Lung (tissue), 11 donors: ENCODE measurements at regions not wholly inside any gene's neighbourhood (a gene's known extent, or its start where the extent isn't known, plus 50 kb on each side); places are given as distances from the start of the nearest gene placed in this dataset.

Experiments used
- ATAC-seq: fragments of 200-7000 bp; cut with Tn5 transposase; one replicate; pipeline ENCODE4 v1.9.1; 2020; ENCODE audit warnings: moderate number of reproducible peaks; ENCODE audit not compliant: insufficient read depth, low FRiP score
- DNase-seq, 3 donors: peaks; one replicate each; pipeline ENCODE4 v3.0.0-alpha.2; 2013 to 2017
- H3K27ac ChIP-seq, 2 donors: one replicate each; pipeline ENCODE4 v1.5.1; 2013; ENCODE audit warnings: mild to moderate bottlenecking in 2 of 2, moderate library complexity in 2 of 2, control low read depth in 1 of 2, inconsistent platforms in 1 of 2, low read depth in 1 of 2, low read length in 1 of 2
- H3K27me3 ChIP-seq, 3 donors: one replicate each; pipeline ENCODE4 v1.5.1; 2013; ENCODE audit warnings: low read length in 2 of 3; ENCODE audit not compliant: control insufficient read depth in 3 of 3, insufficient read depth in 3 of 3
- H3K36me3 ChIP-seq, 4 donors: one replicate each; pipeline ENCODE4 v1.5.1; 2013; ENCODE audit warnings: low read length in 4 of 4, mild to moderate bottlenecking in 1 of 4, moderate library complexity in 1 of 4; ENCODE audit not compliant: control insufficient read depth in 4 of 4, insufficient read depth in 4 of 4
- H3K4me1 ChIP-seq, 5 donors: one replicate each; pipeline ENCODE4 v1.5.1; 2013; ENCODE audit warnings: low read length in 5 of 5, mild to moderate bottlenecking in 2 of 5, moderate library complexity in 1 of 5; ENCODE audit not compliant: control insufficient read depth in 5 of 5, insufficient read depth in 5 of 5
- H3K4me3 ChIP-seq: one replicate; pipeline ENCODE4 v1.5.1; 2013; ENCODE audit warnings: mild to moderate bottlenecking, control low read depth, moderate library complexity
- H3K9ac ChIP-seq, 2 donors: one replicate each; pipeline ENCODE4 v1.5.1; 2013; ENCODE audit warnings: low read length in 2 of 2, control low read depth in 1 of 2; ENCODE audit not compliant: insufficient read depth in 1 of 2
- H3K9me3 ChIP-seq, 4 donors: one replicate each; pipeline ENCODE4 v1.5.1; 2013; ENCODE audit warnings: low read length in 3 of 4, mild to moderate bottlenecking in 1 of 4, moderate library complexity in 1 of 4; ENCODE audit not compliant: control insufficient read depth in 4 of 4, insufficient read depth in 3 of 4
- WGBS, 2 donors: extraction: QIAGEN DNeasy Blood & Tissue Kit; methylation state at CpG; one replicate each; pipeline ENCODE4 v1.1.7; 2013; 5-methylcytosine and 5-hydroxymethylcytosine counted together
- TF ChIP-seq, protein P1 (sequence below): IDR thresholded peaks from 2 replicates; pipeline ENCODE4 v1.5.1; 2012; ENCODE audit warnings: mild to moderate bottlenecking; ENCODE audit errors: control extremely low read depth, extremely low read depth
- donor health status: control.
- donor health status: control.
- donor health status: Bipolar disorder and iron deficiency.
- donor health status: healthy.
- donor health status: DM: yes; HTN: yes; CAD: no.

DNA sequence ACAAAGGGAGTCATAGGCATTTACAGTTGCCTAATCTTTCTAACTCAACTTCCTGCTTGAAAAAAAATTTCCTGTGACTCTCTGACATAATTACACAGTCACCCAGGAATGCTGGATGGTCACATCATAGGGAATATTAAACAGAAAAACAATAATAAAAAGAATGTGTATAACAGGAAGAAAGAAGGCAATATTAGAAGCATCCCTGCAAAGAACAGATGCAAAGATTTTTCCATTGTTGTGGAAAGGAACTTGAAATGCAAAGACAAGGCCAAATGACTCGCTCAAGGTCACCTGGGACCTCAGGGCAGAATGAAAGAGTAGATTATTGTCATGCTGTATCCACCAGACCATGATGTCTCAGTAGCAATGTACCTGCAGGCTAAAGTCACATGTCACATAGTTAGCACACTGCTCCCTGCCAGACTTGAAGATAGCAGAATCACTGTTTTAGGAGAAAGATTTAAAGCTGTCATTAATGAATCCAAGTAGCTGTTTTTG, 184.3 kb downstream of the CYYR1 start:
- no peak overlapping the region for H3K27ac ChIP-seq
- H3K27me3 ChIP-seq, result no peaks in the 10 kb centered on the region
- no peak for ATAC-seq
- no peak overlapping the region for H3K4me3 ChIP-seq
- no peak overlapping the region for H3K9ac ChIP-seq
- TF ChIP-seq, protein P1, sequence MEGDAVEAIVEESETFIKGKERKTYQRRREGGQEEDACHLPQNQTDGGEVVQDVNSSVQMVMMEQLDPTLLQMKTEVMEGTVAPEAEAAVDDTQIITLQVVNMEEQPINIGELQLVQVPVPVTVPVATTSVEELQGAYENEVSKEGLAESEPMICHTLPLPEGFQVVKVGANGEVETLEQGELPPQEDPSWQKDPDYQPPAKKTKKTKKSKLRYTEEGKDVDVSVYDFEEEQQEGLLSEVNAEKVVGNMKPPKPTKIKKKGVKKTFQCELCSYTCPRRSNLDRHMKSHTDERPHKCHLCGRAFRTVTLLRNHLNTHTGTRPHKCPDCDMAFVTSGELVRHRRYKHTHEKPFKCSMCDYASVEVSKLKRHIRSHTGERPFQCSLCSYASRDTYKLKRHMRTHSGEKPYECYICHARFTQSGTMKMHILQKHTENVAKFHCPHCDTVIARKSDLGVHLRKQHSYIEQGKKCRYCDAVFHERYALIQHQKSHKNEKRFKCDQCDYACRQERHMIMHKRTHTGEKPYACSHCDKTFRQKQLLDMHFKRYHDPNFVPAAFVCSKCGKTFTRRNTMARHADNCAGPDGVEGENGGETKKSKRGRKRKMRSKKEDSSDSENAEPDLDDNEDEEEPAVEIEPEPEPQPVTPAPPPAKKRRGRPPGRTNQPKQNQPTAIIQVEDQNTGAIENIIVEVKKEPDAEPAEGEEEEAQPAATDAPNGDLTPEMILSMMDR, result no peak
- no peak for DNase-seq
- H3K9me3 ChIP-seq, result peaks cover 0 to 6% (median 0%) of the 10 kb centered on the region in 4 donors
- no peaks in the 10 kb centered on the region for H3K4me1 ChIP-seq
- no peaks in the 10 kb centered on the region for H3K36me3 ChIP-seq
- 89 to 100% methylated on average over 1 of the region's 1 CpG for WGBS, 2 donors

DNA sequence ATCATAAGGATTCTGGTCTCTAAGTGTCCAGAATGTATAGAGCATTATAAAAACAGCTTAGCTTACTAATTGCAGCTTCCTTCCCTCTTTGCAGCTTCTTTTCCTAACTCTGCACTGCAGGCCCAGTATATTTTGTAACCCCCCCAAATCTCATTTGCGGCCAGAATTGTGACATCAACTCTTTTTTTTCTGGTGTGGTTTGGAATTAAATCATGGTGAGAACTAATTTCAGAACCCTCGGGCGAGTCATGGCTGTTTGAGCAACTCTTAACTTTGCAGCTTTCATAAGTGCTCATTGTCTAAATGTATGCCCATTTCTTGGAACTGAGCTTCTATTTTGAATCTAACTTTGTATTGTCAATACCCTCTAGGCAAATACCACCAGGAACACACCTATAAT, 187.4 kb downstream of the CYYR1 start:
- Histone ChIP-seq H3K4me3 (no peak overlapping the region), H3K4me1 (no peaks in the 10 kb centered on the region), H3K36me3 (no peaks in the 10 kb centered on the region), H3K27ac (no peak overlapping the region), H3K27me3 (no peaks in the 10 kb centered on the region), H3K9ac (no peak overlapping the region), H3K9me3 (peaks cover 0 to 9% (median 0%) of the 10 kb centered on the region in 4 donors)
- peak; percentile 11 for ATAC-seq
- WGBS, 2 donors, result 29 to 75% methylated on average over 3 of the region's 3 CpGs
- TF ChIP-seq, protein P1, result no peak
- DNase-seq, result no peak

DNA sequence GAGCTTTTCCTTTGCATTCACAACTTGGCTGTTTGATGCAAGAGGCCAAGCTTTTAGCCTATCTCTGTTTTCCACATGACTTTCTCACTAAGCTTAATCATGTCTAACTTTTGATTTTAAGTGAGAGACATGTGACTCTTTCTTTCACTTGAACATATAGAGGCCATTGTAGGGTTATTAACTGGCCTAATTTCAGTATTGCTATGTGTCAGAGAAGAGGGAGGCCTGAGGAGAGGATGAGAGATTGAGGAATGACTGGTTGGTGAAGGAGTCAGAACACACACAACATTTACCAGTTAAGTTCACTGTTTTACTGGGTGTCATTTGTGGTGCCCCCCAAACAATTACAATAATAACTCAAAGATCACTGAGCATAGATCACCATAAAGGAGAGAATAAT, 193.5 kb downstream of the CYYR1 start:
- TF ChIP-seq, protein P1, result no peak
- Histone ChIP-seq H3K27me3 (no peaks in the 10 kb centered on the region), H3K36me3 (no peaks in the 10 kb centered on the region), H3K9me3 (peaks cover 0 to 4% (median 1%) of the 10 kb centered on the region in 4 donors), H3K27ac (no peak overlapping the region), H3K9ac (no peak overlapping the region), H3K4me1 (no peaks in the 10 kb centered on the region), H3K4me3 (no peak overlapping the region)
- DNase-seq (no peak), ATAC-seq (no peak)

DNA sequence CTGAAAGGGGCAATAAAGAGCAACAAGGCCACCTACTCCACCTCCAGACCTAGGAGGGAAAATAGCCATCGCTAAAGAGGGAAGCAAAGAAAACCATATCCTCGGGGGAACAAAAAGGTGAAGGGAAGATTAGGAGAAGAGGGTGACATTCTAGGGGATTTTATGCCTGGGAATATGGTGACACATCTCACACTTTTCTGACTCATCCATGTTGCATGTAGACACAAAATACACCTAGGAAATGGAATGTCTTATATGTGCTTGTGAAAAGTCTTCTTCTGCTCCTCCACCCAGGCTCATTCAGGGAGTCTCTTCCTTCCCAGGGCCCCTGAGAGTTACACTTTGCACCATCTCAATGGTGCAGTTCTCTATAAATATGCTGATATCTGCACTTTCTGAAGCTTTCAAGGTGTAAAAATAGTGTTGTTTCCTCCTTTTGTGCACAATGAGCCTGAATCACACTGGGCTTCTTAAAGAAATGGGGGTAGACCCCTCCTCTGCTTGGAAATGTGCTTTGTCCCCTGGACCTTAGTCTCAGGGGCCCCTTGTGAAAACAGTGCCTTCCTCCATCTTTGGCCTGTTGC, 195.9 kb downstream of the CYYR1 start:
- Histone ChIP-seq H3K4me3 (no peak overlapping the region), H3K4me1 (no peaks in the 10 kb centered on the region), H3K36me3 (no peaks in the 10 kb centered on the region), H3K9ac (no peak overlapping the region), H3K27ac (no peak overlapping the region), H3K9me3 (peaks cover 0 to 2% (median under 1%) of the 10 kb centered on the region in 4 donors), H3K27me3 (no peaks in the 10 kb centered on the region)
- no peak for ATAC-seq
- TF ChIP-seq, protein P1, result no peak
- DNase-seq, result no peak
- 91 to 97% methylated on average over 2 of the region's 2 CpGs for WGBS, 2 donors
